Right renal pelvis (tissue), 4 donors: ENCODE measurements at regions not wholly inside any gene's neighbourhood (a gene's known extent, or its start where the extent isn't known, plus 50 kb on each side); places are given as distances from the start of the nearest gene placed in this dataset.
A peak's percentile ranks its signal among the peaks of the same experiment; 100 is the strongest.
"Not testable (repeated sequence)": the region's sequence is repeated elsewhere in the genome, so short reads cannot be mapped to it uniquely, and the experiment has no call there.

Source experiments
- DNase-seq, 4 donors: peaks; one replicate each; pipeline ENCODE4 v3.0.0-alpha.2; 2013; ENCODE audit warnings: low read depth in 4 of 4, low spot score in 3 of 4, missing footprints in 1 of 4

- no peak for DNase-seq
These were observed 695.9 kb upstream of the FAM98A start for GRCh38 chr2:34294961-34295360.

- no peak for DNase-seq
These were observed 692.0 kb upstream of the FAM98A start for GRCh38 chr2:34291076-34291475.

- no peak for DNase-seq
These were observed 688.9 kb upstream of the FAM98A start for GRCh38 chr2:34288016-34288415.

- DNase-seq: no peak
These were observed 681.5 kb upstream of the FAM98A start for GRCh38 chr2:34280606-34281005.

- DNase-seq: no peak
These were observed 668.0 kb upstream of the FAM98A start for GRCh38 chr2:34266908-34267697.

GRCh38 chr2:34261701-34262100 lies 662.6 kb upstream of the FAM98A start:
- DNase-seq: no peak

GRCh38 chr2:34254272-34254878 lies 655.3 kb upstream of the FAM98A start:
- peak in 2 of 4 donors; percentile 13 to 30 for DNase-seq

GRCh38 chr2:34252111-34252510 lies 653.0 kb upstream of the FAM98A start:
- DNase-seq: no peak

- no peak for DNase-seq
These were observed 652.5 kb upstream of the FAM98A start for GRCh38 chr2:34251578-34251977.

GRCh38 chr2:34244195-34244594 lies 645.1 kb upstream of the FAM98A start:
- DNase-seq: no peak

- peak; percentile 10 to 51 (median 29) for DNase-seq
These were observed 643.6 kb upstream of the FAM98A start for GRCh38 chr2:34242763-34243123.

GRCh38 chr2:34241905-34242762 lies 643.0 kb upstream of the FAM98A start:
- DNase-seq: peak; percentile 16 to 55 (median 30)

GRCh38 chr2:34239511-34239910 lies 640.4 kb upstream of the FAM98A start:
- DNase-seq: no peak

GRCh38 chr2:34234823-34235222 lies 635.7 kb upstream of the FAM98A start:
- DNase-seq: no peak

GRCh38 chr2:34229998-34230397 lies 630.9 kb upstream of the FAM98A start:
- DNase-seq: no peak

GRCh38 chr2:34215174-34215573 lies 616.1 kb upstream of the FAM98A start:
- no peak for DNase-seq

GRCh38 chr2:34210382-34210781 lies 611.3 kb upstream of the FAM98A start:
- DNase-seq: not testable (repeated sequence)

- DNase-seq: no peak
These were observed 605.5 kb upstream of the FAM98A start for GRCh38 chr2:34204560-34204959.

GRCh38 chr2:34201099-34201498 lies 602.0 kb upstream of the FAM98A start:
- no peak for DNase-seq

GRCh38 chr2:34199971-34200370 lies 600.9 kb upstream of the FAM98A start:
- DNase-seq: no peak

GRCh38 chr2:34193164-34193563 lies 594.1 kb upstream of the FAM98A start:
- no peak for DNase-seq
